GM12873 (cell line): ENCODE measurements at regions not wholly inside any gene's neighbourhood (a gene's known extent, or its start where the extent isn't known, plus 50 kb on each side); places are given as distances from the start of the nearest gene placed in this dataset.

Source experiments
- TF ChIP-seq, protein P1 (sequence below): IDR thresholded peaks from 2 replicates; pipeline ENCODE4 v1.5.1; 2012; ENCODE audit warnings: low read depth, mild to moderate bottlenecking, moderate library complexity, low read length, control low read depth; ENCODE audit not compliant: insufficient read depth; ENCODE audit errors: missing control alignments

DNA sequence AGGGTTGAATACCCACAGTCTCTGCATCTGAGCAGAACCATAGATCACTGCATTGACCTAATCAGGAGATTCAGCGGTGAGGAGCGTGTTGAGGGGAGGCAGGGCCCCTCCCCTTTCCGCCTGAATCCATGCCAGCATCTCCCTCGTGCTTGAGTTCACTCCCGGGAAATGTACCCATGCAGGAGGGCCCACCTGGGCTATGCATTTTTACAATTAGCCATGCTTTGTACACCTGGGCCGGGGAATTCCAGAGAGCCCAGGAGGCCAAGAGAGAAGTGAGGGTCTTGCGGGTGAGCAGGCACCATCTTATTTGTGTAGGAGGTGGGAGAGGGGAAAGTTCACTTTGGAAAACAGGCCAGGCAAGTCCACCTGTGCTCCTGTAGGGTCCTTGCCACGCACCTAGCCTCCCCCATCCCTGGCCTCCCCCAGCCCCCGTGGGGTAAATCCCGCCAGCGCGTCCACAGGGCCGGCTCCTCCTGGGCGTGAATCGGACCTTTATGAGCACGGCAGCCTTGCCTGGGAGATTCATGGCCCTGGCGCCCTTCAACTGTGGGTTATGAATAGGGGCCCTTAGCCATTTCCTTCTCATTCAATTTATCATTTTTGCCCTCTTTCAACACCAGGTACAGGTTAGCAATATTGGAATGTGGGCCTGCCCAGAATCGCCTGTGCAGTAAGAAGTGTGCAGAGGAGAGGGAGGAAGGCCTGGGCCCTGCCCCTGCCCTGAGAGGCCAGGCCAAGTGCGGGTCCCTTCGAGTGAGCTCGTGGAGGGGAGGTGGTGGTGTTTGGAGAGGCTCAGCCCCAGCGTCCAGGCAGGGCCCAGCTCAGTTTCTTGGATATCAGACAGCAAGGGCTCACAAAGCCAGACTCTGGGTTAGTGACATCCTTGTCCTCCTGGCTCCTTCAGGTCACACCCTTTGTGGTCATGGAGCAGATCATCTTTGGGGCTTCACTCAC is 84.4 kb upstream of the ACTRT2 start:
- TF ChIP-seq, protein P1, sequence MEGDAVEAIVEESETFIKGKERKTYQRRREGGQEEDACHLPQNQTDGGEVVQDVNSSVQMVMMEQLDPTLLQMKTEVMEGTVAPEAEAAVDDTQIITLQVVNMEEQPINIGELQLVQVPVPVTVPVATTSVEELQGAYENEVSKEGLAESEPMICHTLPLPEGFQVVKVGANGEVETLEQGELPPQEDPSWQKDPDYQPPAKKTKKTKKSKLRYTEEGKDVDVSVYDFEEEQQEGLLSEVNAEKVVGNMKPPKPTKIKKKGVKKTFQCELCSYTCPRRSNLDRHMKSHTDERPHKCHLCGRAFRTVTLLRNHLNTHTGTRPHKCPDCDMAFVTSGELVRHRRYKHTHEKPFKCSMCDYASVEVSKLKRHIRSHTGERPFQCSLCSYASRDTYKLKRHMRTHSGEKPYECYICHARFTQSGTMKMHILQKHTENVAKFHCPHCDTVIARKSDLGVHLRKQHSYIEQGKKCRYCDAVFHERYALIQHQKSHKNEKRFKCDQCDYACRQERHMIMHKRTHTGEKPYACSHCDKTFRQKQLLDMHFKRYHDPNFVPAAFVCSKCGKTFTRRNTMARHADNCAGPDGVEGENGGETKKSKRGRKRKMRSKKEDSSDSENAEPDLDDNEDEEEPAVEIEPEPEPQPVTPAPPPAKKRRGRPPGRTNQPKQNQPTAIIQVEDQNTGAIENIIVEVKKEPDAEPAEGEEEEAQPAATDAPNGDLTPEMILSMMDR = no peak

DNA sequence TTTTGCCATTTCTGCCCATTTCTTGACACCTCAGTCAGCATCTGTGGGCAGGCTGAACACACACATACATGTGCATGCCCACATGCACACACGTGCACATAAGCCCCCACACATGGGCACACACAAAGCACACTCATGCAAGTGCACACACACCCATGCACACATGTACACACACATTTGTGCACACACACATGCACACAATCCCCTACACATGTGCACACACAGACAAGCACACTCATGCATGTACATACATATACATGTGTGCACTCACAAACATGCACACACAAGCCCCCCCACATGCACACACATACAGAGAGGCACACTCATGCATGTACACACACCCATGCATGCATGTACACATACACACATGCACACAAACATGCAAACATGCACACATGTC is 83.5 kb upstream of the ACTRT2 start:
- TF ChIP-seq, protein P1 = no peak

DNA sequence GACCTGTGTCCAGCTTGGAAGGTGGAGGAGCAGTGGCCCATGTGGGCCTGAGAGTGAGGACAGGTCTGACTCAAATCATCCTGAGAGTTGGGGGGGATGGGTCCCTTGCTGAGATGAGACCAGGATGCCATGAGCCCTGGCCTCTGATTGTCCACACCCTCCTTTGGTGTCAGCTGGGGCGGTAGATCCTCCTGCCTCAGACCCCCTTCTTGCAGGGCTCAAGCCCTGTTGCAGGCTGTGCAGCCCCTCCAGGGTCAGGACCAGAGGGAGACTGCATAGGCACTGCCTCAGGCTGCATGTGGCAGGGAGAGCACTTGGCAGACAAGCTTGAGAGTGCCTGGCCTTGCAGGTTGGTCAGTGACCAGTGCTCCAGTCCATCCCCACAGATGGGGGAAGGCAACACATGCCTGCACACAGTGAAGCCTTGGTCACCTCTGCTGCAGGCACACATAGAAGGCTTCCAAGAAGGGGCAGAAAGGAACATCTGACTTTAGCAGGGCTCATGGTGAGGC is 82.2 kb upstream of the ACTRT2 start:
- TF ChIP-seq, protein P1 = no peak

DNA sequence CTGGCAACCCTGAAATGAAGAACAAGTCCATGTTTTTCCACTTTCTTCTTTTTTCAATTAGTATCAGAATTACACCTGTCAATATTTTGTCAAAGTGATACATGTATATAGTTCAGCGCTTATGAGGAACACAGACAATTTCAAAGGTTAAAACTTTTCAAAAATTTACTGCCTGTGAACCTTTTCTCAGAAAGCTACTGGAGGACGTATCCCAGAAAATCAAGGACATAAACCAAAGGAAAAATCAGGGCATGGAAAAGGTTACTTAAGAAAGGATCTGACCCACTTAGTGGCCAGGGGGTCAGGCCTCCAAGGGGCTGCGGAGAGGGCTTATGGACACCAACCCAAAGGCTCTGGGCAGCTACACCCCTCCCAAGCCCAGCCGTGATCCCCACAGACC is 81.1 kb upstream of the ACTRT2 start:
- TF ChIP-seq, protein P1 = no peak

DNA sequence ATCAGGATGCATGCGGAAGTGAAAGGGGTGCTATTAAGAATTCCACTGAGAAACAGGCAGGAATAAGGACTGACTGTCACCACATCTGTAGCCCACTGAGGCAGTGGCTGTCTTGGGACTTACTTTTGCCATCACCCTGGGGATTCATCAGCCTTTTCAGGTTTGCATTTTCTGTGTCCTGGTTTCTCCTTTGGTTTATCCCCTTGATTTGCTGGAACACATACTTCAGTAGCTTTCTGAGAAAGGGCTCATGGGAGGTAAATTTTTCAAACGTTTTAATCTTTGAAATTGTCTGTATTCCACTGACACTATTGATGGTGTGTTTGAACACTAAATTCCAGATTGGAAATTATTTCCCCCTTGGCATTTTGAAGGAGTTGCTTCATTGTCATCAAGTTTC is 80.2 kb upstream of the ACTRT2 start:
- TF ChIP-seq, protein P1 = no peak

DNA sequence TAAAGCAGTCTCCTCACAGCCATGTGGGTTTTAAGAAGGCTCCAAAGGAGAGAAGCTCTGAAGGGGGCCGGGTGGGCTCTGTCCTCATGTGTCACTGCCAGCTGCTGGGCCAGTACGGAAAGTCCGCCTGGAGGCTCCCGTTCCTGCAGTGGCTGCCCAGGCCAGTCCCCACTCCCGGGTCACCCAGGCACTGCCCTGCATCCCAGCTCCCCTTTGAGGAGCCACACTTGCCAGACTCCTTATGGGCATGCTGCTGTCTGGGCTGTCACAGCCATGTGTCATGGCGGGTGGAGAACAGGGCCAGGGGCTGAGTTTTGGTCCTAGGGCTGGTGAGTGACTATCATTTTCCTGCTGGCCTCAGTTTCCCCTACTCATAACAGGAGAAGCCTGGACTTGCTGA is 79.4 kb upstream of the ACTRT2 start:
- TF ChIP-seq, protein P1 = no peak

DNA sequence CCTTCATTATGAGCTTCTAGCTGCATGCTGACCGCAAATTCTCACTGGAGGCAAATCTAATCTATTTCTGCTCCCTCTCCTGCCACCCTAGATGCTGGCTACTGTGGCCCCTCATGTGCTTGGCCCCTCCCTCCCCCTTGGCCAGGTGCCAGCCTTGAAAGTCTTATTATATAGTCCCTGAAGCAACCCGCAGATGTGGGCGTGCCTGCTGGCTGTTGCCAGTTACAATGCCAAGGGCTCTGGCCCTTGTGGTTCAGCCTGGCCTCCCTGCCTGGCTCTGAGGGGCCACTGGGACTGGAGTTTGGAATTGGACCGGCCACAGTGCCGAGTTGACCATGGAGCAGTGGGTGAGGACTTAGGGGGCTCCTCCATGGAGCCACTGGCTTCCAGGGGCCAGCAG is 78.9 kb upstream of the ACTRT2 start:
- TF ChIP-seq, protein P1 = no peak
